Memory B cell (primary cell): ENCODE measurements at regions not wholly inside any gene's neighbourhood (a gene's known extent, or its start where the extent isn't known, plus 50 kb on each side); places are given as distances from the start of the nearest gene placed in this dataset.

Experiments used
- ATAC-seq: fragments of 150-1000 bp; cut with Tn5 transposase; 2 replicates; pipeline ENCODE4 v1.10.0; 2021; ENCODE audit warnings: low read depth, mild to moderate bottlenecking, moderate library complexity
- DNase-seq, 2 donors: peaks; one replicate each; pipeline ENCODE4 v3.0.0; 2022; ENCODE audit warnings: low spot score in 2 of 2
- H3K27ac Mint-ChIP-seq: one replicate; pipeline ENCODE4 v1.8.0; 2022; ENCODE audit warnings: mild to moderate bottlenecking, moderate library complexity, mixed read lengths
- H3K27me3 Mint-ChIP-seq: one replicate; pipeline ENCODE4 v1.8.0; 2022; ENCODE audit warnings: mixed read lengths
- H3K36me3 Mint-ChIP-seq: one replicate; pipeline ENCODE4 v1.8.0; 2022; ENCODE audit warnings: mild to moderate bottlenecking, mixed read lengths
- H3K4me1 Mint-ChIP-seq: one replicate; pipeline ENCODE4 v1.8.0; 2022; ENCODE audit warnings: mixed read lengths
- H3K4me3 Mint-ChIP-seq: one replicate; pipeline ENCODE4 v1.8.0; 2022; ENCODE audit warnings: mild to moderate bottlenecking, moderate library complexity, mixed read lengths
- H3K9me3 Mint-ChIP-seq: one replicate; pipeline ENCODE4 v1.8.0; 2022; ENCODE audit warnings: mixed read lengths

DNA sequence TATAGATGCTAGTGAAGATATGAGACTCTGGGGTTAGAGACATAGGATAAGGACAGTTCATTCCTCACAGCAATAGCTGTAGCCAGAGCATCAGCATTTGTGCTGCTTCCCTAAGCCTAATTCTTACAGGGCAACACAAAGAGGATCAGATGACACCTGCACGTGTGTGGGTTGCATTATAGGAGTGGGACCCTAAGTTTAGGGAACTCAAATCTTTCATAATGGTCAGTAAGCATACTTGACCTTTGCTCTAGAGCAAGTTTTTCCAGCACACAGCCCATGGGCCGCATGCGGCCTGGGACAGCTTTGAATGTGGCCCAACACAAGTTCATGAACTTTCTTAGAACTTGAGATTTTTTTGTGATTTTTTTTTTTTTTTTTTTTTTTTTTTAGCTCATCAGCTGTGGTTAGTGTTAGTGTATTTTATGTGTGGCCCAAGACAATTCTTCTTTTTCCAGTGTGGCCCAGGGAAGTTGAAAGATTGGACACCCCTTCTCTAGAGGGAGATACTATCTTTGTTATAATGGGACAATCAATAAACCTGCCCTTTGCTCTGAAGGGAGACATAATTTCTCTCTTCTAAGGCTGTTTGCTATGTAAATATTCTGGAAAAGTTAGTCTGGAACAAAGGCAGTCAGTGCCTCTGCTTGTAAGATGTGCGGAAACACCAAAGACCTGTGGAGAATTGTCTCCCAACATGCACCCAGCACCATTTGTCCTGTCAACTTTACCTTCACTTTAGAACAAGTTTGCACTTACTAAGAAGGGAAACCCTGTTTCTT, 650.2 kb downstream of the ZNF674 start:
- H3K36me3 Mint-ChIP-seq = no peaks in the 10 kb centered on the region
- peaks cover 2% of the 10 kb centered on the region for H3K27me3 Mint-ChIP-seq
- no peak overlapping the region for H3K4me3 Mint-ChIP-seq
- no peaks in the 10 kb centered on the region for H3K9me3 Mint-ChIP-seq
- DNase-seq = no peak
- no peak overlapping the region for H3K27ac Mint-ChIP-seq
- H3K4me1 Mint-ChIP-seq = no peaks in the 10 kb centered on the region
- no peak for ATAC-seq

- Mint-ChIP-seq H3K27me3 (no peaks in the 10 kb centered on the region), H3K4me3 (no peak overlapping the region), H3K9me3 (no peaks in the 10 kb centered on the region), H3K27ac (no peak overlapping the region), H3K36me3 (no peaks in the 10 kb centered on the region), H3K4me1 (no peaks in the 10 kb centered on the region)
- no peak for ATAC-seq
- no peak for DNase-seq
These were observed 655.8 kb downstream of the ZNF674 start for GRCh38 chrX:45889471-45889870.

DNA sequence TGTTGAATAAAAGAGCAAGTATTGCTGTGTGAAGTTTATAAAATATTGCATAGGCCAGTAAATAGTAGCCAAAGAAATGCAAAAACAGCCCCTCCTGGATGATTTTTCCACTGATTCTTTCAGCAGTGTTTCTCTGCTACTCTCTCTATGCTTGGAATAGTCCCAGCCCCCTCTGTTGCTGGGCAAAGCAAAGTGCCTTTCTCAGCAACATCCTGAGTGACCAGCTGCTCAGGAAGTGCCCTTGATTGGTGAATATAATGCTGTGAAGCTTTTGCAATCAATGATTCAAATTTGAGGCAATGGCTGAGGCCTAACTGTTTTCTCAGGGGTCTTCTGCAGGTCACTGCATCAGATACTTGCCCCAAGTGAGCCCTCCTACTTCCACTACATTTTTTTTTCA, 656.7 kb downstream of the ZNF674 start:
- no peak for ATAC-seq
- no peak for DNase-seq
- no peak overlapping the region for H3K27ac Mint-ChIP-seq
- H3K27me3 Mint-ChIP-seq = no peaks in the 10 kb centered on the region
- no peaks in the 10 kb centered on the region for H3K36me3 Mint-ChIP-seq
- no peaks in the 10 kb centered on the region for H3K9me3 Mint-ChIP-seq
- no peaks in the 10 kb centered on the region for H3K4me1 Mint-ChIP-seq
- H3K4me3 Mint-ChIP-seq = no peak overlapping the region

- Mint-ChIP-seq H3K9me3 (no peaks in the 10 kb centered on the region), H3K27ac (no peak overlapping the region), H3K27me3 (no peaks in the 10 kb centered on the region), H3K36me3 (no peaks in the 10 kb centered on the region), H3K4me3 (no peak overlapping the region), H3K4me1 (no peaks in the 10 kb centered on the region)
- ATAC-seq = no peak
- no peak for DNase-seq
These were observed 659.3 kb downstream of the ZNF674 start for GRCh38 chrX:45885931-45886330.

- no peaks in the 10 kb centered on the region for H3K36me3 Mint-ChIP-seq
- H3K4me3 Mint-ChIP-seq = no peak overlapping the region
- no peaks in the 10 kb centered on the region for H3K4me1 Mint-ChIP-seq
- no peaks in the 10 kb centered on the region for H3K27me3 Mint-ChIP-seq
- ATAC-seq = no peak
- H3K9me3 Mint-ChIP-seq = no peaks in the 10 kb centered on the region
- no peak overlapping the region for H3K27ac Mint-ChIP-seq
- no peak for DNase-seq
These were observed 665.7 kb downstream of the ZNF674 start for GRCh38 chrX:45879512-45879911.

GRCh38 chrX:45876206-45876605, 669.0 kb downstream of the ZNF674 start:
- DNase-seq (no peak), ATAC-seq (no peak)
- Mint-ChIP-seq H3K4me3 (no peak overlapping the region), H3K27ac (no peak overlapping the region), H3K4me1 (no peaks in the 10 kb centered on the region), H3K27me3 (peaks cover 6% of the 10 kb centered on the region), H3K9me3 (no peaks in the 10 kb centered on the region), H3K36me3 (no peaks in the 10 kb centered on the region)

DNA sequence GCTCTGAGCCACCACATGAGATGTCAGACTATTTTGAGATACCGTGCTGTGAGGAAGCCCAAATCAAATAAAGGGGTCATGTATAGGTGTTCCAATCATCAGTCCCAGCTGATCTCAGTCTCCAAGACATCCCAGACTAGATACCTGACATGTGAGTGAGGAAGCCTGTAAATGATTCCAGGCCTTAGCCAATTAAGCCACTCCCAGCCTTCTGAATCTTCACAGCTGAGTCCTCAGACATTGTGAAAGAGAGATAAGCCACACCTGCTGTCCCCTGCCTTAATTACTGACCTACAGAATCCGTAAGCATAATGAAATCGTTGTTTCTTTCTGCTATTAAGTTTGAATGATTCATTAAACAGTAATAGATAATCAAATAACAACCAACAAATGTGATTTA, 671.4 kb downstream of the ZNF674 start:
- no peaks in the 10 kb centered on the region for H3K36me3 Mint-ChIP-seq
- DNase-seq (no peak), ATAC-seq (no peak)
- no peaks in the 10 kb centered on the region for H3K9me3 Mint-ChIP-seq
- no peak overlapping the region for H3K27ac Mint-ChIP-seq
- H3K4me3 Mint-ChIP-seq = no peak overlapping the region
- peaks cover 6% of the 10 kb centered on the region for H3K27me3 Mint-ChIP-seq
- no peaks in the 10 kb centered on the region for H3K4me1 Mint-ChIP-seq

DNA sequence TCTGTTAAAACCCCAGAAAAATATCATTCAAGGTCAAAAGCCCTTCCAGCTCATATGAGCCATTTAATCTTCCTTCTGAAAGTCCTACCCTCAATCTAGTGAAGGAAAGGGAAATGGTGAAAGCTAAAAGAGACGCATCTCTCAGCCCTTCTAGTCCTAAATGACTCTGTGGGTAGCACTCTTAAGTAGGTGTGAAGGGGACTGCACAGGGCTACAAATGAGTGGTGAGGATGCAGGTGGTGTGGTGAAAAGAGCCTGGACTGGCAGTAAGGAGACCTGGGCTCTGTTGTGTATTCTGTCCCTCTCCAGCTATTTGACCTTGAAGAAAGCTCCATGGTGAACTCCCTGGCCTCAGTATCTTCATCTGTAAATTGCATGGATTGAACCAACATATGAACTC, 671.8 kb upstream of the DIPK2B start:
- no peak overlapping the region for H3K4me3 Mint-ChIP-seq
- DNase-seq (no peak), ATAC-seq (no peak)
- H3K9me3 Mint-ChIP-seq = no peaks in the 10 kb centered on the region
- H3K4me1 Mint-ChIP-seq = no peaks in the 10 kb centered on the region
- H3K27me3 Mint-ChIP-seq = peaks cover 7% of the 10 kb centered on the region
- no peaks in the 10 kb centered on the region for H3K36me3 Mint-ChIP-seq
- no peak overlapping the region for H3K27ac Mint-ChIP-seq

GRCh38 chrX:45868425-45868824, 667.7 kb upstream of the DIPK2B start:
- no peak for DNase-seq
- Mint-ChIP-seq H3K4me3 (no peak overlapping the region), H3K9me3 (no peaks in the 10 kb centered on the region), H3K36me3 (no peaks in the 10 kb centered on the region), H3K27me3 (peaks cover 12% of the 10 kb centered on the region), H3K27ac (no peak overlapping the region), H3K4me1 (no peaks in the 10 kb centered on the region)
- no peak for ATAC-seq

DNA sequence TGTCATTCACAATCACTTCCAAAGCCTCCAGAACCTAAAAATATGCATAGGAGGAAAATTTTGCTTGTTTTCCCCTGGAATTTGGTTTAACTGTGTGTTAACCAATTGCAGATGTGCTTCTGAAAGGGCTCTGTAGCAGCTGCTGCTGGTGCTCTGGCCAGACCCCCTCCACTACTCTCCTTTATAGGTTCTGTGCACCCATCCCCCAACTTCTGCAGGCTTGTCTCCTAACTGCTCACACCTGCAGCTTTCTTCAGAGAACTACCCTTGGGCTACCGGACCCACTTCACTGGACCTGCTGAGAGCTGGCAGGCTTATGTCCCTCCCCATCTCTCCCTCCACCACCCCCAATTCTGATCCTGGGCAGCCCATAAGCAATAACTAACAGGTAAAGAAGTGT, 662.1 kb upstream of the DIPK2B start:
- DNase-seq (no peak), ATAC-seq (no peak)
- Mint-ChIP-seq H3K4me3 (no peak overlapping the region), H3K27ac (no peak overlapping the region), H3K4me1 (no peaks in the 10 kb centered on the region), H3K27me3 (peaks cover 5% of the 10 kb centered on the region), H3K36me3 (no peaks in the 10 kb centered on the region), H3K9me3 (no peaks in the 10 kb centered on the region)

DNA sequence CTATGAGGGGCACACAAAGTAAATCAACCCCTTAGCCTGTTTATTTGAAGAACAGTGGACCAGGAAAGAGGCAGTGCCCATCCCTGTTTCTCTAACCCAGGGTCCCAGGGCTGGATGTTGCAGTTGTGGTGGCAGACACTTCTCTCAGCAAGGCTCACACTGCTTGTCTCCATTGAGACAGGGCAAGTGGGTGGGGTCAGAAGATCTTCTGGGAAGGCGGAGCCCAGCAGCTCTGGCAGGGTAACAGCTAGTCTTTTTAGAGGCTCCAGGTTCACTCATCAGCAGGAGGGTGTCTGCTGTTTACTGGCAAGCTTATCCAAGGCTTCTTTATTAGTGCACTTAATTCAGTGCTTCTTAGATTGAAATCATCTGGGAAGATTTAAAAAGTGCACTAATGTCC, 659.8 kb upstream of the DIPK2B start:
- H3K27ac Mint-ChIP-seq = no peak overlapping the region
- no peaks in the 10 kb centered on the region for H3K36me3 Mint-ChIP-seq
- H3K9me3 Mint-ChIP-seq = no peaks in the 10 kb centered on the region
- no peaks in the 10 kb centered on the region for H3K4me1 Mint-ChIP-seq
- ATAC-seq (no peak), DNase-seq (no peak)
- H3K27me3 Mint-ChIP-seq = peaks cover 2% of the 10 kb centered on the region
- no peak overlapping the region for H3K4me3 Mint-ChIP-seq

DNA sequence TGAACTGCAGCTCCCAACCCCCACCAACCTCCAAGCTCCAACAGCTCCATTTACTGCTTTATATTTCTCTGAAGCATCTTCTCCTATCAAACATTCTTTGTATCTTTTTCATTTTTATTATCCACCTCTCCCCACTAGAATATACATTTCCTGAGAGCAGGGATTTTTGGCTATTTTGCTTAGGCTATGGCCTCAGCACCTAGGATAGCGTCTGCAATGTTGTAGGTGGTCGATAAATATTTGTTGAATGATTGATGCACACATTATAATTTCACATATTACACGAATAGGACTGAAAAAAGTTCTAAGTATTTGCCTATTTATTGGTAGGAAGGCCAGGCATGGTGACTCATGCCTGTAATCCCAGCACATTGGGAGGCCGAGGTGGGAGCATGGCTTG, 658.7 kb upstream of the DIPK2B start:
- Mint-ChIP-seq H3K4me3 (no peak overlapping the region), H3K9me3 (no peaks in the 10 kb centered on the region), H3K4me1 (no peaks in the 10 kb centered on the region), H3K36me3 (no peaks in the 10 kb centered on the region), H3K27ac (no peak overlapping the region), H3K27me3 (no peaks in the 10 kb centered on the region)
- no peak for ATAC-seq
- DNase-seq = no peak

DNA sequence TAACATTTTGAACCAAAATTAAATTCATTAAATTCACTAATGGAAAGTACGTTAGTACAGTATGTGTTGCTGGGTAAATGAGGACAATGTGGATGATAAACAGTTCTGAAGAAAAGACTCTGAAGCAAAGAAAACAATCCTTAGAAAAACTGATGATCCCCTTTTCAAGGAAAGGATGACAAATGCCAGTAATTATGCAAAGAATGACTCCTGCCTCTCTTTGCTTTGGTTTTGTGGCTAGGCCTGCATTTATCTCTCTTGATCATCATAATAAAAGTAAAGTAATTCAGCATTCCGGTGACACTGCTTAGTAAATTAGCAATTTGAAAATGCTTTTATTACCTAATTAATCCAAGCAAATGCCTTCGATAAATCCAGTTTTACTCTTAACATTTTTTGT, 652.2 kb upstream of the DIPK2B start:
- DNase-seq = no peak
- H3K27ac Mint-ChIP-seq = no peak overlapping the region

DNA sequence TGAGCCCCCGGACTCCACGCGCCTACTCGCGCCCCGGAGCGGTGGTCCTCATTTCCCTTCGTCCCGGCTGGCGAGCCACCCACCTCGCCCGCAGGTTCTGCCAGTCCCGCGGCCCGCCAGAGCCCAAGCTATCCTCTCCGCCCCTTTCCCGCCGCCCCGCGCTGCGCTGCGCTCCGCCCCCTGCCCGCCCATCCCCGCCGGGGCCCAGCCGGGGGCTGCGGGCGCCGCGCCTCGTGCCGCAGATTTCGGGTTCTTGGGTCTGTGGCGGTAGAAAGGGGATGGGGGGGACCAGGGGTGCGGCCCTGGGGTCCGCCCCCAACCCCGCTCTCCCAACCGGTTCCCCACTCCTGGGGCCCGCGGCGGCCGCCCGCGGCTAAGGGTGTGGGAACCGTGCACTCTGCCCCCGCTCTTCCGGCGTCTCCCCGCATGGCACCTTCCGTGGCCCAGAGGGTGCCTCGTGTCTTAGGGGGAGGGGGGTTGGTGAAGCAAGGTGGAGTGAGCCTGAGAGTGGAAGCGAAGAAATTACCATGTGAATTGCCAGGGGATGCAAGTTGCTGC, 650.8 kb upstream of the DIPK2B start:
- peak; percentile 63 for ATAC-seq
- no peak overlapping the region for H3K27ac Mint-ChIP-seq
- H3K27me3 Mint-ChIP-seq = peaks cover 5% of the 10 kb centered on the region
- DNase-seq = no peak
- peak overlapping the region; percentile 72 for H3K4me3 Mint-ChIP-seq
- no peaks in the 10 kb centered on the region for H3K36me3 Mint-ChIP-seq
- H3K4me1 Mint-ChIP-seq = peaks cover 6% of the 10 kb centered on the region
- H3K9me3 Mint-ChIP-seq = no peaks in the 10 kb centered on the region

More for the DNA sequence above, 652.2 kb upstream of the DIPK2B start:
- no peaks in the 10 kb centered on the region for H3K36me3 Mint-ChIP-seq
- H3K4me3 Mint-ChIP-seq = no peak overlapping the region
- peaks cover 5% of the 10 kb centered on the region for H3K27me3 Mint-ChIP-seq
- no peaks in the 10 kb centered on the region for H3K9me3 Mint-ChIP-seq
- H3K4me1 Mint-ChIP-seq = peaks cover 6% of the 10 kb centered on the region
- ATAC-seq = no peak
